SW480 (cell line): ENCODE measurements at regions not wholly inside any gene's neighbourhood (a gene's known extent, or its start where the extent isn't known, plus 50 kb on each side); places are given as distances from the start of the nearest gene placed in this dataset.

Experiments used
- DNase-seq: peaks from one replicate; pipeline ENCODE4 v3.0.0-alpha.2; 2016; ENCODE audit warnings: low spot score

- no peak for DNase-seq
Measured at GRCh38 chr20:7257692-7258466, 490.4 kb downstream of the BMP2 start.

GRCh38 chr20:7262803-7263202 is 495.3 kb downstream of the BMP2 start:
- DNase-seq, result no peak

- DNase-seq, result no peak
Measured at GRCh38 chr20:7264137-7264536, 496.7 kb downstream of the BMP2 start.

- DNase-seq, result no peak
Measured at GRCh38 chr20:7269452-7269851, 502.0 kb downstream of the BMP2 start.

- DNase-seq, result no peak
Measured at GRCh38 chr20:7272512-7272911, 505.0 kb downstream of the BMP2 start.

GRCh38 chr20:7274870-7275269 is 507.4 kb downstream of the BMP2 start:
- no peak for DNase-seq

- no peak for DNase-seq
Measured at GRCh38 chr20:7275645-7276237, 508.3 kb downstream of the BMP2 start.

- DNase-seq, result peak; percentile 75
Measured at GRCh38 chr20:7285918-7286556, 518.6 kb downstream of the BMP2 start.

GRCh38 chr20:7291323-7291943 is 523.9 kb downstream of the BMP2 start:
- DNase-seq, result no peak

- DNase-seq, result peak; percentile 8
Measured at GRCh38 chr20:7291946-7292345, 524.5 kb downstream of the BMP2 start.

- DNase-seq, result no peak
Measured at GRCh38 chr20:7294816-7295360, 527.4 kb downstream of the BMP2 start.

GRCh38 chr20:7301807-7302206 is 534.3 kb downstream of the BMP2 start:
- no peak for DNase-seq

- DNase-seq, result no peak
Measured at GRCh38 chr20:7302250-7302649, 534.8 kb downstream of the BMP2 start.

- no peak for DNase-seq
Measured at GRCh38 chr20:7305976-7306375, 538.5 kb downstream of the BMP2 start.

- no peak for DNase-seq
Measured at GRCh38 chr20:7308163-7308562, 540.7 kb downstream of the BMP2 start.

GRCh38 chr20:7313047-7313446 is 545.6 kb downstream of the BMP2 start:
- DNase-seq, result no peak

- DNase-seq, result no peak
Measured at GRCh38 chr20:7323957-7324356, 556.5 kb downstream of the BMP2 start.

- DNase-seq, result no peak
Measured at GRCh38 chr20:7327810-7328209, 560.3 kb downstream of the BMP2 start.

- DNase-seq, result no peak
Measured at GRCh38 chr20:7330850-7331249, 563.4 kb downstream of the BMP2 start.

- DNase-seq, result no peak
Measured at GRCh38 chr20:7332169-7332568, 564.7 kb downstream of the BMP2 start.

- DNase-seq, result no peak
Measured at GRCh38 chr20:7333841-7334240, 566.4 kb downstream of the BMP2 start.

GRCh38 chr20:7346026-7346425 is 578.5 kb downstream of the BMP2 start:
- DNase-seq, result no peak

- DNase-seq, result no peak
Measured at GRCh38 chr20:7346562-7346961, 579.1 kb downstream of the BMP2 start.
